ENCODE measurements at regions not wholly inside any gene's neighbourhood (a gene's known extent, or its start where the extent isn't known, plus 50 kb on each side); places are given as distances from the start of the nearest gene placed in this dataset.

DNA sequence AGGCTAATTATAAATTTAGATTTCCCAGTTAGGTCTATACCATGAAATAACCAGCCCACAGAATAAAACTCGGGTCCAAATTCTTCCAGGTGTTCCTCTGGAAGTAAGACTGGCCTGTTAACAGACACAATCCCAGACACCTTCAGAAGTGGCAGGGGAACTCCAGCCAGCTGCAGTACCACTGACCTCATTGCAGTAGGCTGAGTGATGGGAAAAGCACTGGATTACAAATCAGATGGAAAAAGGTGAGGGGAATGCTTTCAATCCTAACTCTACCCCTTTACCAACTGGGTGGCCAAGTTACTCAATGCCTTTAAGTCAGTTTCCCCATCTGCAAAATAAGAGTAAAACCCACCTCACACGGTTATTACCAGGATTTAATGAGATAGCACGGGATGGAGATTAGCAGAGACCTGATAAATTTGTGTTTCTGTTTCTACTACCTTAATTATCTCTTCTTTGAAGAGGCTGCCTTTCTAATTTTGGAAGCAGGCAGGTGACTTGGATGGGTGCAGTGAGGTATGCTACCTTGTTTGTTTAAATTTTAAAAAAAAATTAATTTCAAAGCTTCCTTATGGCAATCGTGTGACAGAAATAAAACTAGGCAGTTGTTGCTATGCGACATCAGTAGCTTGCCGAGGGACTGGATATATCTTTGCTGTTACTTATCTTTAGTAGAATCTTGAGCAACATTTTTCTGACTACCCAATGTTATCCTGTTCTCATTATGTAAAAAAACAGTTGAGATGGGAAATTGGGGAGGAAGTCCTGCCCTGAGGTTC lies 167.3 kb upstream of the GRIN2B start:
- DNase-seq (ENCODE audit: low read depth in 4 of 4, low spot score in 3 of 4) = no peak

DNA sequence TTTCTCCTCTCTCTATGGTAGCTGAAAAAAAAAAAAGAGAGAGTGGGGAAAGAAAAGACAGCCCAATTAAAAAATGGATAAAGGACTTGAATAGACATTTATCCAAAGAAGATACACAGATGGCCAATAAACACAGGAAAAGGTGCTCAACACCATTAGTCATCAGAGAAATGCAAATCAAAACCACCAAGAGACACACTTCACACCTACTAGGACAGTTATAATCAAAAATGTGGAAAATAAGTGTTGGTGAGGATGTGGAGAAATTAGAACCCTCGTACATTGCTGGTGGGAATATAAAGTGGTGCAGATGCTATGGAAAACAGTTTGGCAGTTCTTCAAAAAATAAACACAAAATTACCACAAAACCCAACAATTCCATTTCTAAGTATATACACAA lies 172.4 kb upstream of the GRIN2B start:
- DNase-seq (ENCODE audit: low read depth in 4 of 4, low spot score in 3 of 4) = no peak

DNA sequence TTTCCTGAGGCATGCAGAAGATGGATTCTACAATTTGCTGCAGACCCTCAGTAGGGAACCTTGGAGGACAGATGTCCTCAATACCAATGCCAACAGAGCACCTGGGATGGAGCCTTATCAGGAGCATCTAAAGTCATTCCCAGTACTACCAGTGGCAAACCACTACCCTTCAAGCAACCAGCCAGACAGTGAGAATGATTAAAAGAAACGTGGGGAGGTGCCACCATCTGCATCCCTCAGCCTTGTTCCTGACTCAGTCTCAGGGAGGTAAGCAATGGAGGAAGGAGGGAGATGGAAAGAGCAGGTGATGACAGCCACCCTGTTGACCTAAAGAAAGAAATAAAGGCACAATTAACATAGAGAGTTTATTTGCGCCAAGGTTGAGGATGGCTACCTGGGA lies 175.2 kb upstream of the GRIN2B start:
- DNase-seq (ENCODE audit: low read depth in 4 of 4, low spot score in 3 of 4) = no peak

DNA sequence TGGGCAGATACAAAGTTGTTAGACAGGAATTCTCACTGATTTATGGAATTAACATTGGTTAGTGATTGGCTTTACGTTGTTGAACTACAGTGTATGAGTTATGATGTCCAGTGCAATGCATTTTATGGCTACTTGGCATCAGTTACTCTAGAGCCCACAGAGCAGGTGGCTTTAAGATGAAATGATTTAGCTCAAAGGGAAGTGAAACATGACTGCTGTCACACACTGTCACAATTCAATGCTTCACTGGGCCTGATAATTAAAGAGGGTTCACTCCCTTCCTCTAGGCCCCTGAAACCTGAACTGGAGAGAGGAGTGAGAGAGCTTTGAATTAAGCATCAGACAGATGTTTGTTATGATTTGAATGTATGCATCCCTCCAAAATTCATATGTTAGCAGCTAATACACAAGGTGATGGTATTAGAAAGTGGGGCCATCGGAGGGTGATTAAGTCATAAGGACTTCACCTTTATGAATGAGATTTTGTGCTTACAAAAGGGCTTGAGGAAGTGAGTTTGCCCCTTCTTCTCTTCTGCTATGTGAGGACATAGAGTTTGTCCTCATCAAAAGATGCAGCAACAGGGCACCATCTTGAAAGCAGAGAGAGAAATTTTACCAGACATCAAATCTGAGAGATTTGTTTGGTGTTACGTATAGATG lies 175.8 kb upstream of the GRIN2B start:
- DNase-seq (ENCODE audit: low read depth in 4 of 4, low spot score in 3 of 4) = peak in 3 of 4 donors; percentile 23 to 61 (median 56)

DNA sequence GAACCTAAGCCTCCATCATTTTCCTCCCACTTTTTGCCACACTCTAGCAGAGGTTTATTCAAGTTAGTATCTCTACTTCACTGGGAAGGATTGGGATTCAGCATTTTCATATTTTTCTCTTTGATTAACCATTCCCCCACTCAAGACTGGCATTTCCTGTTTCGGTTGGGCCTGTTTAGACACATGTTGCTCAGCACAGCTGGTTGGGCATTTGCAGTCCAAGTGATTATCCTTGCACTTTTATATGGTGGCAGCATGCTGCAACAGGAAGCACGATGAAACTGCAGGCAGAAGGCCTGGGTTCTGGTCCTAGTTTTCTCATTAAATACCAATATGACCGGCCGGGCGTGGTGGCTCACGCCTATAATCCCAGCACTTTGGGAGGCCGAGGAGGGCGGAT lies 182.9 kb upstream of the GRIN2B start:
- no peak for DNase-seq (ENCODE audit: low read depth in 4 of 4, low spot score in 3 of 4)

DNA sequence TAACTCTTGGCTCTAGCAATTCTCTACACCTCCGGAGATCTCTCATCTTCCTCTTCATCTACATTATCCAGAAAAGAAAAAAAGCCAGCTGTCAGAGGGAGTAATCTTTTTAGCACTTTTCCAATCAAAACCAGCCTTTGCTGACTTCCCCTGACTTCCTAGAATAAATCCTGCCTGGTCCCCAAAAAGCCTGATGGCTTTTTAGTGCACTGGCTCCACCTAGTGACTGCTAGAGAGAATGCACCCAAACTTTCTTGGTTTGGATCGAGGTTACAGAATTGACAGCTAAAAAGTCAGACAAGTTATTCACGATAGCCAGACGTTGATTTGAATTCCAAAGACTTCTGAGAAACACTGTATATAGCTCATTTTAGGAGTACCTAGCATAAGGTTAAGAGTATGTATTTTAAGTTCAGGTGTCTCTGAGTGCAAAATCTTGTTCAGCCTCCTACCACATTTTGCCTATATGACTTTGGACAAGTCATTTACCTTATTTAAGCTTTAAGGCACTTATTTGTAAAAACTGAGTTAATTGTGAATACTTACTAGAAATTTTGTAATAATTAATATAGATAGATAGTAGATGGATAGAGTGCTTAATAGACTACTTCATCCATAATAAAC lies 185.7 kb upstream of the GRIN2B start:
- peak in 3 of 4 donors; percentile 31 to 41 (median 38) for DNase-seq (ENCODE audit: low read depth in 4 of 4, low spot score in 3 of 4)

DNA sequence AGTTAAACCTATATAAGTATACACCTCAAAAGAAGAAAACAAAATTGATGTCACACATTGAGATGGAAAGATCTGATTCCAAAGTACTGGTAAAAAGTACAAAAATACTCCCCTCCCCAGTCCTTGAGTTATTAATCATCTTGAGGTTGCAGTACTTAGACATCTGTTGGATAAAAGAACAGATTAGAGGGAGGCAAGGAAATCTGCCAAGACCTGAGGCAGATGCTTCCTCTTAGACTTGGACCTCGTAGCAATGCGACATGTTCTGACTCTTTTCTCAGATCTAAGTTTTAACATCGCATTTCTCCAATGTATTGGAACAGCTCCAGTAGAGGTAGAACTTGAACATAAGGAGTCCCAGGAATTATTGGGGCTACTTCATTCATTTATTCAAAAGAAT lies 187.9 kb upstream of the GRIN2B start:
- DNase-seq (ENCODE audit: low read depth in 4 of 4, low spot score in 3 of 4) = no peak

DNA sequence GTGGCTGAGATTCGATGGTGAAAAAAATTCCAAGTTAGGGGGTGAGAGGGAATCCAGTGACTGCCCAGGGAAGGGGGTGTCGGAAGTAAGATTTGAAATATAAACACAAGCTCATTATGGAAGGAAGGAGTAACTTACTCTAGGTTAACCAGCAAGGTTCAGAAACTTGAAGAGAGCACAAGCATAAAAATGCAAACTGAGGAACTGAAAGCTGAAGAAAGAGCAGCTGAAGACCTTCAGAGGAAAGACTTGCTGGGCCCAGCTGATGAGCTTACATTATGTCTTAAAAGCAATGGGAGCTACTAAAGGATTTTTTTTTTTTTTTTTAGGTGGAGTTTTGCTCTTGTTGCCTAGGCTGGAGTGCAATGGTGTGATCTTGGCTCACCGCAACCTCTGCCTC lies 189.7 kb upstream of the GRIN2B start:
- DNase-seq (ENCODE audit: low read depth in 4 of 4, low spot score in 3 of 4) = no peak

DNA sequence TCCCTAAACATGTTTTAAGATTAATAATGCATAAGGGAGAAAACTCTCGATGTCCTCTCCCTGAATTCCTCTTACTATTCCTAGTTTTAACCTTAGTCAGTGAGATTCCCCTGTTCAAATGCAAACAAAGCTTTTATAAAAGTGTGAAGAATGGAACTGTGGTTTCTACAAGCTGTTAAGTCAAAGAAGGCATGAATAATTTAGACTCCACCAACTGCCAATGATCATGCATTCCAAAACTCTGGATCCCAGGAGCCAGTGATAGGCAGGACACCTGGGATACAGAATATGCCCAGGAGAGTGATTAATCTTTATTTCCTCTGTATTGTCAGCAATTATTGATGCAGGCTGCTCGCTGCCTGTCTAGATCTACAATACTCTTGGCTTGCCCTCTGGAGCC lies 190.3 kb upstream of the ATF7IP start:
- no peak for DNase-seq (ENCODE audit: low read depth in 4 of 4, low spot score in 3 of 4)

DNA sequence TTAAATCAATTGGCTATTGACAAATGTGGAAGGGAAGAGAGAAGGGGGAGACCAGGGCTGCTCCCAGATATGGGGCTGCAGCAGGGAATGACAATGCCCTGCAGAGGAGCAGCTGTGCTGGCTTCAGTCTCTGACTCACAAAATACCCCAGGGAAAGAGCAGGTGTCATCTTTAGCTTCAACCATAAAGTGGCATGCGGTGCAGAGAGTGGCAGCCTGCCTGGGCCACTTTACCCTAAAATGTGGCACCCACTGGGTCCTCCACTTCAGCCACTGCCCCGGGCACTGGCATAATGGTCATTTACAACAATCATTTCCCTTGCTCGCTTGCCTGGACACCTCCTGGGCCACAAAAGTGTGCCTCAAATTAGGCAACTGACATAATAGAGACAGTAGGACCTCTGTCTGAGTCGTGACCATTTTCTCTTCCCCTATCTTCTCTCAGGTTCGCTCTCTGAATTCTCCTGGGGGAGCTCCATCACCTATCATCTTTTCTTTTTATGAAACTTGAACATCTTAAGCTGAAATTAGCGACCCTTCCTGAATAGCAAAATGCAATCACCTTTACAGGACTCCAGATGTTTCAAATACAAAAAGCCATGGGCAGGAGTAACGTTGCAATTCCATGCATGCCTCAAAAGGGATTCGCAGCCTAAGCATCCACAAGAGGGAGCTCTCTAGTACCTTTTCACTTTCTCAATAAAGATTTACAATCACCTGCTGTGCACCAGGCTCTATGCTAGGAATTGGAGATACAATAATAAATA lies 179.9 kb upstream of the ATF7IP start:
- peak; percentile 34 to 52 (median 45) for DNase-seq (ENCODE audit: low read depth in 4 of 4, low spot score in 3 of 4)

DNA sequence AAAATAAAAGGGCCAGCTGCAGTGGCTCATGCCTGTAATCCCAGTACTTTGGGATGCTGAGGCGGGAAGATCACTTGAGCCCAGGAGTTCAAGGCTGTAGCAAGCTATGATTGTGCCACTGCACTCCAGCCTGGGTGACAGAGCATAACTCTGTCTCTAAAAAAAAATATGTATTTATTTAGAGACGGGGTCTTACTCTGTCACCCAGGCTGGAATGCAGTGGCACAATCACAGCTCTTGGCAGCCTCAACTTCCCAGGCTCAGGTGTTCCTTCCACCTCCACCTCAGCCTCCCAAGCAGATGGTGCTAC lies 179.3 kb upstream of the ATF7IP start:
- no peak for DNase-seq (ENCODE audit: low read depth in 4 of 4, low spot score in 3 of 4)

DNA sequence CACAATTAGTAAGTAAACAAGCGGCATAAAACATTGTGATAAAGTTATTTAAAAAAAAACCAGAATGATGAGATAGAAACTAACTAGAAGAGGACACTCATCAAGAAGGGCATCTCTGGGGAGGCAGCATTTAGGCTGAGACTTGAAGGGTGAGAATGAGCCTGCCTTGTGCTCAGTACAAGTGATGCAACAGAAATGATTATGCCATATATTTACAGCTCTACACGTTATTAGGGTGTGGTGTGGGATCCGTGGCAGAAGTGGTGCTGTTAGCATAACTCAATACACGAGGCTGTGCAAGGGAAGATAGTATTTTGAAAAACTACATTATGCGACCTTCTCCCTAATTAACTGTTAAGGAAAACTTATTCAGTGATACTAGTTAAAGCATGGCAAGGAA lies 178.5 kb upstream of the ATF7IP start:
- no peak for DNase-seq (ENCODE audit: low read depth in 4 of 4, low spot score in 3 of 4)

DNA sequence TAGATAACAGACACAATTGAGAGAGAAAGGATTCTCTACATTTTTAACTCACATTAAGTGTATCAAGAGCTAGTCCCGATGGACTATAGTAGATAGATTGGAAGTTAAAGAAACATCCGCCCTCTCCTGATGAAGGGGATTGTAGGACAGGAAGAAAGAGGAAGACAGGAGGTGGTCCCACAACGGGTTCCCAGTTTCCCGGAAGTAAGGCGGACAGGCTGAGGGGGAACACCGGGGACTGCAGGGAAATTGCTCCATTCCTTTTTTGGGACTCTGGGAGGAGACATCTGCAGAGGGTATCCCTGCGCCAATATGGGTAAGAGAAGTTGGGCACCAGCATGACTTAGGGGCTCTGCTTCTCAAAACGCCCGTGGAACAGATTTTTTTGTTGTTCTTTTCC lies 177.5 kb upstream of the ATF7IP start:
- no peak for DNase-seq (ENCODE audit: low read depth in 4 of 4, low spot score in 3 of 4)

DNA sequence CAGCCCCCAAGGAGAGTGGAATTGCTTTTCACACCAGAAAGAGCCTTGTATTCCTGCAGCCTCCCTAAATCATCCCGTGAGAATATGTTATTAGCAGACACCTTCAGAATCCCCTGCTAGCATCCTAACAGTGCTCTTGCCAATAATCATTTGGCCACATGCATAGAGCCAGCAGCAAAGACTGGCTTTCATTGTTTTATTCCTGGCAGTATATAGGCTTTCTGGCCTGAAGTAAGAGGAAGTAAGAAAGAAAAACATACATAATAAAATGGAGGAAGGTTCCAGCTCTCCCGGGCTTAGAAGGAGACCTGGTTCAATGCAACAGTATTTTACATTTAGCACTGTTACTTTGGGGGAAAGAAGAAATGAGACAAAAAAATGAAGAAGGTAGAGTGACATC lies 176.7 kb upstream of the ATF7IP start:
- no peak for DNase-seq (ENCODE audit: low read depth in 4 of 4, low spot score in 3 of 4)

DNA sequence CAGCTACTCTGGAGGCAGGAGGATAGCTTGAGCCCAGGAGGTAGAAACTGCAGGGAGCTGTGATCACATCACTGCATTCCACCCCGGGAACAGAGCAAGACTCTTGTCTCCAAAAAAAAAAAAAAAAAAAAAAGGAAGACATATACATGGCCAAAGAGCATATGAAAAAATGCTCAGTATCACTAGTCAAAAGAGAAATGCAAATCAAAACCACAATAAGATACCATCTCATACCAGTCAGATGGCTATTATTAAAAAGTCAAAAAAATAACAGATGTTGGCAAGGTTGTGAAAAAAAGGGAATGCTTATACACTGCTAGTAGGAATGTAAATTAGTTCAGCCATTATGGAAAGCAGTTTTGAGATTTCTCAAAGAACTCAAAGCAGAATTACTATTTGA lies 174.8 kb upstream of the ATF7IP start:
- DNase-seq (ENCODE audit: low read depth in 4 of 4, low spot score in 3 of 4) = no peak

DNA sequence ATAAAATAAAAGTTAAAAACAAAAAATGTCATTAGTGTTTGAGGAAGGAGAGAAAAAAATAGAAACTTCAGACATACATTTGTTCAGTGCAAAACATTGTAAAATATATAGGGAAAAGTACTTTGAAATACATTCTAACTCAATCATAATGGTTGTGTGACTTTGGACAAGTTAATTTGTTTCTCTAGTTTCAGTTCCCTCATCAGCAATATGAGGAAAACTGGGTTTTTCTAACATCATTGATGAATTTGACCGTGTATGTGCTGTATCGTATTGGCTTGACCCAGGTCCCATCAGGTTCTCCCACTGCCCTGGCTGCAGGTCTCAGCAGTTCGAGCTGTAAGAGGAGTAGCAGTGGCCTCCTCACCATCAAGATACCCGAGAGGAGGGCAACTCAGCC lies 173.9 kb upstream of the ATF7IP start:
- DNase-seq (ENCODE audit: low read depth in 4 of 4, low spot score in 3 of 4) = no peak

DNA sequence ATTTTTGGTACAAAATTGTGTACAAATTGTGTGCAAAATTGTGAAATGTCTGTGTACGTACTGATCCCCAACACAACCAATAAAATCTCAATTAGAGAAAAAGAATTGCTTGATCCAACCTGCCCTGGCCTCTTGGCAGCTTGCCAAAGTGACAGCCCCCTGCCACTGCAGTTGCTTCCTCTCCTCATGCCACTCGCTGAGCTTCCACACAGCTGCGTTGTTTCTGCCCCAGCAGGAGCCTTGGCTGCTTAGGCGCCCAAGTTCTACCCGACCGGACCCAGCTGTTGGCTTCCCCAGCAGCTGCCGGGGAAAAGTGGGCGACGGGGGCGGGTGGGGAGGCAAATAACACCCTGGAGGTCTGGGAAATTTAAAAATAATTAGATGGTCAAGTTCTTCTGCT lies 171.8 kb upstream of the ATF7IP start:
- no peak for DNase-seq (ENCODE audit: low read depth in 4 of 4, low spot score in 3 of 4)

DNA sequence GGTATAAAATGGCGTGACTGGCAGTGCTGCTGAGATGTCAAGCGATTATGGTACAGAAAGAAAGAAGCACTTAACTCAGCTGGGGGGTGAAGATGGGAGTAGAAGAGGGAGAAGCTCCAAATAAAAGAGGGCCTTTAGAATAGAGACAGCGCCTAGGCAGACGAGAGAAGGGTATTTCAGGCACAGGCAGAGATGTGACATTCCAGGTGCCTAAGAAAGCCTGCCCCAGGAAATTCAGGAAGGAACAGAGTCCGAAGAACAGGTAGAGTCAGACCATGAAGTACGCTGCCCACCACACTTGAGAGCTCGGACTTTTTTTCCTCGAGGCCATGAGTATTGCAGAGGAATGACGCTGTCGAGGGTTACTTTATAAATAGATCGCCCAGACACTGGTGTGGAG lies 170.9 kb upstream of the ATF7IP start:
- DNase-seq (ENCODE audit: low read depth in 4 of 4, low spot score in 3 of 4) = no peak

DNA sequence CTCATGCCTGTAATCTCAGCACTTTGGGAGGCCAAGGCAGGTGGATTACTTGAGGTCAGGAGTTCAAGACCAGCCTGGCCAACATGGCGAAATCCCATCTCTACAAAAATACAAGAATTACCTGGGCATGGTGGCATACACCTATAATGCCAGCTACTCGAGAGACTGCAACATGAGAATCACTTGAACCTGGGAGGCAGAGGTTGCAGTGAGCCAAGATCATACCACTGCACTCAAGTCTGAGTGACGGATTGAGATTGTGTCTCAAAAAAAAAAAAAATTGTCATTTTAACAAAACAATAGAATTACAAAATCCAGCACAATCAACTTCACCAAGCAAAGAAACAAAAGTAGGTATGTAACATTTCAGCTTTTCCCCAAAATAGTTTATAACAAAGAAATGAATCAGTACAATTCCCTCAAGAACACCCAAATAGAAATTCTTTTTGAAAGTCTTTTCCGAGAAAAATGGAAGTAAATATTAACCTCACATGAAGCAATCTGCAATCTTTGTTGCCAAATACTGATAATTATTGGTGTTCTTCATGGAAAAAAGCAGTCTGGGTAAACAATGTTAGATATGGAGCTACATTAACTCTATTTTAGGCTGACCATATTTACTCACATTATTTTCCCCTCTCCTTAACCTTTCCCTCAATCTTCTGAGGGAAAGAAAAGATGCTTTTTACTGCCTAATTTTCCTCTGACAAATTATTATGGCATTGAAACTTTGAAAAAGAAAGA lies 165.9 kb upstream of the ATF7IP start:
- DNase-seq (ENCODE audit: low read depth in 4 of 4, low spot score in 3 of 4) = no peak

DNA sequence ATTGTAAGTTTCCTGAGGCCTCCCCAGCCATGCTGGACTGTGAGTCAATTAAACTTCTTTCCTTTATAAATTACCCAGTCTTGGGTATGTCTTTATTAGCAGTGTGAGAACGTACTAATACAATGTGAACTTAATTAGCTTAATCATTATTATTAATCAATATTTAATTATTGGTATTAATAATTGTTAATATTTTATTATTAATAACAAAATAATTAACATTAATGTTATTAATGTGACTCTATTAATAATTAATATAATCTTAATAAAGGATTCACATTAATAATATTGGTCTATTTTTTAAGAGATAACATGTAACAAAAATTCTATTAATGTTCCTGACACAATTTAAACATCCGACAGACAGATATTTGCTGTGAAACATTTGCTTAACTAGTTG lies 164.9 kb upstream of the ATF7IP start:
- no peak for DNase-seq (ENCODE audit: low read depth in 4 of 4, low spot score in 3 of 4)

DNA sequence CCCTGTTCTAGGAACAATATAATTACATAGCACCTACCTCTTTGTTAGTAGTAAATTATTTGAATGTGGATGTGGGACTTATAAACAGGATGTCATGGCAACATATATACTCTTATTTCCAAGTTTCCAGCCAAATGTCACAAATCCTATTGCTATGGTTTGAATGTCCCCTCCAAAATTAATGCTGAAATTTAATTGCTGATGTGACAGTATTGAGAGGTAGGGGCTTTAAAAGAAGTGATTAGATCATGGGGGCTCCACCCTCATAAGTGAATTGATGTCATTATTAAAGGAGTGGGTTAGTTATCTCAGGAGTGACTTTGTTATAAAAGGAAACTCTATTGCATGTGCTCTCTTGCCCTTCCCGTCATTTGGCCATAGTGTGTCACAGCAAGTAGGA lies 164.2 kb upstream of the ATF7IP start:
- no peak for DNase-seq (ENCODE audit: low read depth in 4 of 4, low spot score in 3 of 4)

All from right renal pelvis (tissue), 4 donors.